CD14-positive monocyte (primary cell): ENCODE measurements at regions not wholly inside any gene's neighbourhood (a gene's known extent, or its start where the extent isn't known, plus 50 kb on each side); places are given as distances from the start of the nearest gene placed in this dataset.

Source experiments
- DNase-seq, 3 donors: peaks; one replicate each; pipeline ENCODE4 v3.0.0-alpha.2; 2011 to 2022
- H2AFZ ChIP-seq: 2 replicates; pipeline ENCODE4 v1.6.0; 2012; ENCODE audit warnings: mild to moderate bottlenecking, low read depth, low read length, inconsistent platforms; ENCODE audit not compliant: insufficient read depth, poor library complexity, severe bottlenecking
- H3K27ac ChIP-seq, 2 donors: 1 replicate in 1 of 2; 2 replicates in 1 of 2; pipeline ENCODE4 v1.5.1; 2012 to 2013; ENCODE audit warnings: low read length in 2 of 2, control low read depth in 1 of 2, inconsistent platforms in 1 of 2, low read depth in 1 of 2, mild to moderate bottlenecking in 1 of 2
- H3K27me3 ChIP-seq, 2 donors: one replicate each; pipeline versions ENCODE4 v1.6.0 to v1.6.1; 2011 to 2013; ENCODE audit warnings: low read length in 2 of 2; ENCODE audit not compliant: control insufficient read depth in 2 of 2, insufficient read depth in 2 of 2
- H3K36me3 ChIP-seq, 2 donors: replicated peaks in 1 of 2; 1 replicate in 1 of 2; 2 replicates in 1 of 2; pipeline versions ENCODE4 v1.5.1 to v1.6.1; 2012 to 2013; ENCODE audit warnings: low read length in 2 of 2, control low read depth in 1 of 2, inconsistent platforms in 1 of 2, mild to moderate bottlenecking in 1 of 2; ENCODE audit not compliant: insufficient read depth in 2 of 2, control insufficient read depth in 1 of 2
- H3K4me1 ChIP-seq, 2 donors: 1 replicate in 1 of 2; 2 replicates in 1 of 2; pipeline versions ENCODE4 v1.5.1 to v1.6.1; 2012 to 2013; ENCODE audit warnings: low read length in 2 of 2, control low read depth in 1 of 2, inconsistent platforms in 1 of 2, mild to moderate bottlenecking in 1 of 2, moderate library complexity in 1 of 2; ENCODE audit not compliant: insufficient read depth in 2 of 2, control insufficient read depth in 1 of 2
- H3K4me2 ChIP-seq: replicated peaks from 2 replicates; pipeline ENCODE3; 2012; ENCODE audit warnings: low read length, moderate library complexity, mild to moderate bottlenecking; ENCODE audit not compliant: poor library complexity, severe bottlenecking; ENCODE audit errors: extremely low read depth
- H3K4me3 ChIP-seq, 3 experiments: fragments of 200-600 bp in 1 of 3; sonication (generic) in 1 of 3; replicated peaks in 1 of 3; 1 replicate in 2 of 3; 2 replicates in 1 of 3; pipeline ENCODE4 v1.5.1; 2011 to 2013; ENCODE audit warnings: low read length in 3 of 3, mild to moderate bottlenecking in 3 of 3, control low read depth in 2 of 3, low read depth in 2 of 3, inconsistent platforms in 1 of 3, moderate library complexity in 1 of 3
- H3K79me2 ChIP-seq: 2 replicates; pipeline ENCODE4 v1.6.0; 2012; ENCODE audit warnings: mild to moderate bottlenecking, control low read depth, inconsistent platforms, low read length, moderate library complexity; ENCODE audit not compliant: insufficient read depth
- H3K9ac ChIP-seq: 2 replicates; pipeline ENCODE4 v1.6.0; 2017; ENCODE audit warnings: low read length, mild to moderate bottlenecking; ENCODE audit not compliant: insufficient read depth, poor library complexity, severe bottlenecking
- H3K9me3 ChIP-seq, 2 donors: replicated peaks in 1 of 2; 1 replicate in 1 of 2; 2 replicates in 1 of 2; pipeline versions ENCODE4 v1.5.1 to v1.6.1; 2012 to 2013; ENCODE audit warnings: low read length in 2 of 2, control low read depth in 1 of 2; ENCODE audit not compliant: control insufficient read depth in 1 of 2, insufficient read depth in 1 of 2
- H4K20me1 ChIP-seq: 2 replicates; pipeline ENCODE4 v1.6.0; 2012; ENCODE audit warnings: mild to moderate bottlenecking, low read length, control low read depth, moderate library complexity; ENCODE audit not compliant: insufficient read depth
- H3K27ac Mint-ChIP-seq, 7 donors: one replicate each; pipeline ENCODE4 v1.8.0; 2020; ENCODE audit warnings: mild to moderate bottlenecking in 7 of 7, mixed read lengths in 7 of 7, moderate library complexity in 6 of 7, inconsistent platforms in 2 of 7
- H3K27me3 Mint-ChIP-seq, 3 donors: one replicate each; pipeline ENCODE4 v1.8.0; 2021 to 2022; ENCODE audit warnings: low read depth in 3 of 3, mild to moderate bottlenecking in 3 of 3, mixed read lengths in 3 of 3, moderate library complexity in 3 of 3, inconsistent platforms in 1 of 3
- H3K36me3 Mint-ChIP-seq, 2 donors: one replicate each; pipeline ENCODE4 v1.8.0; 2020; ENCODE audit warnings: mixed read lengths in 2 of 2, inconsistent platforms in 1 of 2, mild to moderate bottlenecking in 1 of 2
- H3K4me1 Mint-ChIP-seq: one replicate; pipeline ENCODE4 v1.8.0; 2020; ENCODE audit warnings: mild to moderate bottlenecking, mixed read lengths
- H3K4me3 Mint-ChIP-seq, 2 donors: one replicate each; pipeline ENCODE4 v1.8.0; 2020; ENCODE audit warnings: mild to moderate bottlenecking in 2 of 2, mixed read lengths in 2 of 2, moderate library complexity in 1 of 2
- H3K9me3 Mint-ChIP-seq, 7 donors: one replicate each; pipeline ENCODE4 v1.8.0; 2020 to 2022; ENCODE audit warnings: mixed read lengths in 7 of 7, mild to moderate bottlenecking in 6 of 7, moderate library complexity in 6 of 7, inconsistent platforms in 2 of 7
- CTCF ChIP-seq: fragments of 200-600 bp; IDR thresholded peaks from one replicate; pipeline ENCODE4 v1.8.0; 2022; ENCODE audit warnings: antibody characterized with exemption, mild to moderate bottlenecking
- WGBS: methylation state at CpG from one replicate; pipeline ENCODE4 v1.1.5; 2013; ENCODE audit warnings: missing lambda C conversion rate; ENCODE audit not compliant: insufficient coverage; 5-methylcytosine and 5-hydroxymethylcytosine counted together
- intact Hi-C, 2 donors: fragments of 100-400 bp; cut with micrococcal nuclease; formaldehyde crosslinking; loops; one replicate each; pipeline versions ENCODE4 v1.15.0 to v1.15.1; 2023

GRCh38 chr12:131209082-131210070 is 255.7 kb downstream of the ADGRD1 start:
- Mint-ChIP-seq H3K27ac (no peak overlapping the region), H3K4me3 (no peak overlapping the region), H3K27me3 (peaks cover 0 to 2% (median under 1%) of the 10 kb centered on the region in 3 donors), H3K9me3 (peaks cover 3 to 20% (median 9%) of the 10 kb centered on the region in 7 donors), H3K36me3 (no peaks in the 10 kb centered on the region), H3K4me1 (no peaks in the 10 kb centered on the region)
- Histone ChIP-seq H3K79me2 (no peaks in the 10 kb centered on the region), H3K4me2 (no peak overlapping the region), H3K9me3 (peaks cover 0 to 9% of the 10 kb centered on the region in 2 donors), H2AFZ (no peak overlapping the region), H3K27me3 (no peaks in the 10 kb centered on the region), H3K4me1 (no peaks in the 10 kb centered on the region), H3K4me3 (no peak overlapping the region), H3K36me3 (no peaks in the 10 kb centered on the region), H3K9ac (no peak overlapping the region), H4K20me1 (no peaks in the 10 kb centered on the region), H3K27ac (no peak overlapping the region)
- no peak for TF ChIP-seq CTCF
- no peak for DNase-seq
- intact Hi-C loops = no loop called here
- WGBS = 95% methylated on average over 17 of the region's 21 CpGs

GRCh38 chr12:131210506-131211339 is 257.0 kb downstream of the ADGRD1 start:
- Histone ChIP-seq H3K79me2 (no peaks in the 10 kb centered on the region), H3K4me2 (no peak overlapping the region), H3K27me3 (no peaks in the 10 kb centered on the region), H4K20me1 (no peaks in the 10 kb centered on the region), H3K9me3 (peaks cover 0 to 9% of the 10 kb centered on the region in 2 donors), H3K4me1 (no peaks in the 10 kb centered on the region), H3K4me3 (no peak overlapping the region), H3K9ac (no peak overlapping the region), H3K27ac (no peak overlapping the region), H3K36me3 (no peaks in the 10 kb centered on the region), H2AFZ (no peak overlapping the region)
- Mint-ChIP-seq H3K27me3 (peaks cover 0 to 3% (median under 1%) of the 10 kb centered on the region in 3 donors), H3K9me3 (peaks cover 5 to 21% (median 9%) of the 10 kb centered on the region in 7 donors), H3K36me3 (no peaks in the 10 kb centered on the region), H3K4me3 (no peak overlapping the region), H3K27ac (no peak overlapping the region), H3K4me1 (no peaks in the 10 kb centered on the region)
- TF ChIP-seq CTCF = no peak
- intact Hi-C loops = no loop called here
- WGBS = 95% methylated on average over 10 of the region's 13 CpGs
- no peak for DNase-seq
